ENCODE measurements at regions not wholly inside any gene's neighbourhood (a gene's known extent, or its start where the extent isn't known, plus 50 kb on each side); places are given as distances from the start of the nearest gene placed in this dataset.
A peak's percentile ranks its signal among the peaks of the same experiment; 100 is the strongest.

- Mint-ChIP-seq H3K36me3 (ENCODE audit: low read depth) (no peaks in the 10 kb centered on the region), H3K9me3 (no peaks in the 10 kb centered on the region), H3K27ac (no peak overlapping the region), H3K27me3 (no peaks in the 10 kb centered on the region), H3K4me1 (ENCODE audit: low read depth) (no peaks in the 10 kb centered on the region), H3K4me3 (no peak overlapping the region)
- ChIA-PET POLR2A (no interaction called here), CTCF (no interaction called here)
- DNase-seq (no peak), ATAC-seq (ENCODE audit: poor library complexity) (no peak)
- Histone ChIP-seq H3K36me3 (ENCODE audit: insufficient read depth, low read length) (no peaks in the 10 kb centered on the region), H3K4me1 (ENCODE audit: insufficient read depth, low read length) (no peaks in the 10 kb centered on the region), H3K4me3 (ENCODE audit: low read length) (no peak overlapping the region), H3K27ac (ENCODE audit: low read depth in 1 of 2, low read length in 2 of 2) (no peak overlapping the region), H3K27me3 (ENCODE audit: control insufficient read depth in 1 of 2, insufficient read depth in 2 of 2, low read length in 2 of 2) (no peaks in the 10 kb centered on the region), H3K9me3 (ENCODE audit: control insufficient read depth in 1 of 2, insufficient read depth in 1 of 2, low read length in 2 of 2) (peaks cover 7 to 10% of the 10 kb centered on the region in 2 experiments)
- TF ChIP-seq CTCF (IDR thresholded peaks at IDR 0.05): no peak
- intact Hi-C loops (cut with DNase I, micrococcal nuclease): no loop called here
These were observed 88.4 kb upstream of the TARDBP start for GRCh38 chr1:10924030-10924429.

DNA sequence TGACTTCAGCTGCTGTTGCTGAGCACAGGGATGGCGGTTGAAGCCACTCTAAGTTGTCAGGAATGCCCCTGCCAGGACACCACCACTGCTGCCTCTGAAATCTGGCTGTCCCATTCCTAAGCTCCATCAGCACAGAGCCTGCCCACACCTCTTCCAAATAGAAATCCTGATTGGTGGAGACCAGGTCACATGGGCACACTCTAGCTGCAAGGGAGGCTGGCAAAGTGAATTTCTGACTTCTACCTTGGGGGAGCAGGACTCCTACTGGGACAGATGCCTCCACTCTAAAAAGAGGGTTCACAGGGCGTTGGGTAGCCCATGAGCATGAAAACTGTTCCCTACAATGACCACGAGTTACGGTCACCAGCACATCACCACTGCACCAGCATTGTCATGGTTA, 83.8 kb upstream of the TARDBP start:
- no peaks in the 10 kb centered on the region for H3K36me3 Mint-ChIP-seq (ENCODE audit: low read depth)
- no peaks in the 10 kb centered on the region for H3K27me3 Mint-ChIP-seq
- H3K27me3 ChIP-seq (ENCODE audit: control insufficient read depth in 1 of 2, insufficient read depth in 2 of 2, low read length in 2 of 2): no peaks in the 10 kb centered on the region
- no peak overlapping the region for H3K27ac Mint-ChIP-seq
- CTCF ChIA-PET: no interaction called here
- intact Hi-C loops (cut with DNase I, micrococcal nuclease): no loop called here
- ATAC-seq (ENCODE audit: poor library complexity) (no peak), DNase-seq (no peak)
- peaks cover 10 to 12% of the 10 kb centered on the region in 2 experiments for H3K9me3 ChIP-seq (ENCODE audit: control insufficient read depth in 1 of 2, insufficient read depth in 1 of 2, low read length in 2 of 2)
- no peaks in the 10 kb centered on the region for H3K9me3 Mint-ChIP-seq
- H3K4me3 Mint-ChIP-seq: no peak overlapping the region
- POLR2A ChIA-PET: no interaction called here
- H3K36me3 ChIP-seq (ENCODE audit: insufficient read depth, low read length): no peaks in the 10 kb centered on the region
- TF ChIP-seq CTCF (IDR thresholded peaks at IDR 0.05): no peak
- H3K4me1 ChIP-seq (ENCODE audit: insufficient read depth, low read length): peaks cover 7% of the 10 kb centered on the region
- H3K27ac ChIP-seq (ENCODE audit: low read depth in 1 of 2, low read length in 2 of 2): no peak overlapping the region
- H3K4me3 ChIP-seq (ENCODE audit: low read length): no peak overlapping the region
- peaks cover 17% of the 10 kb centered on the region for H3K4me1 Mint-ChIP-seq (ENCODE audit: low read depth)

DNA sequence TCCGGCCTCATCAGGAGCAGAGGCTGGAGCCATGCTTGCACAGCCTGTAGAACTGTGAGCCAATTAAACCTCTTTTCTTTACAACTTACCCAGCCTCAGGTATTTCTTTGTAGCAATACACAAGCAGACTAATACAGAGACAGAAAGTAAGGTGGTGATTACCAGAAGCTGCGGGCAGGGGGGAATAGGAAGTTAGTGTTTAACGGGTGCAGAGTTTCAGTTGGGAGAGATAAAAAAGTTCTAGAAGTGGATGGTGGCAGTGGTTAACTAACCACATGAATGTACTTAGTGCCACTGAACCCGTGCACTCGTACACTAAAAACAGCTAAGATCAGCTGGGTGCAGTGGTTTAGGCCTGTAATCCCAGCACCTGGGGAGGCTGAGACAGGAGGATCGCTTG, 80.4 kb upstream of the TARDBP start:
- DNase-seq (peak in 4 of 14 experiments; percentile 15 to 53 (median 38)), ATAC-seq (ENCODE audit: poor library complexity) (peak; percentile 70)
- Mint-ChIP-seq H3K27ac (no peak overlapping the region), H3K27me3 (no peaks in the 10 kb centered on the region), H3K4me3 (no peak overlapping the region), H3K9me3 (no peaks in the 10 kb centered on the region), H3K36me3 (ENCODE audit: low read depth) (no peaks in the 10 kb centered on the region), H3K4me1 (ENCODE audit: low read depth) (peaks cover 19% of the 10 kb centered on the region)
- H3K36me3 ChIP-seq (ENCODE audit: insufficient read depth, low read length): no peaks in the 10 kb centered on the region
- CTCF ChIA-PET: interaction anchor here (0.7 kb wide), 1 partner anchor 708 kb away, joined by 3 read pairs; no protein-coding TSS in a partner anchor
- H3K4me1 ChIP-seq (ENCODE audit: insufficient read depth, low read length): peaks cover 7% of the 10 kb centered on the region
- no peaks in the 10 kb centered on the region for H3K27me3 ChIP-seq (ENCODE audit: control insufficient read depth in 1 of 2, insufficient read depth in 2 of 2, low read length in 2 of 2)
- H3K27ac ChIP-seq (ENCODE audit: low read depth in 1 of 2, low read length in 2 of 2): no peak overlapping the region
- intact Hi-C loops (cut with DNase I, micrococcal nuclease): loop anchor here in 1 of 2 experiments (2.0 kb wide), 1 partner anchor 15 kb away; no protein-coding TSS in a partner anchor
- POLR2A ChIA-PET: interaction anchor here (0.6 to 1.6 kb wide), 3 partner anchors 14 to 437 kb away, joined by 3 to 5 read pairs (median 3); no protein-coding TSS in a partner anchor
- H3K9me3 ChIP-seq (ENCODE audit: control insufficient read depth in 1 of 2, insufficient read depth in 1 of 2, low read length in 2 of 2): peaks cover 10 to 12% of the 10 kb centered on the region in 2 experiments
- TF ChIP-seq CTCF (IDR thresholded peaks at IDR 0.05): no peak
- no peak overlapping the region for H3K4me3 ChIP-seq (ENCODE audit: low read length)

Measured in CD4-positive, alpha-beta T cell (primary cell).